ENCODE measurements at regions not wholly inside any gene's neighbourhood (a gene's known extent, or its start where the extent isn't known, plus 50 kb on each side); places are given as distances from the start of the nearest gene placed in this dataset.

DNA sequence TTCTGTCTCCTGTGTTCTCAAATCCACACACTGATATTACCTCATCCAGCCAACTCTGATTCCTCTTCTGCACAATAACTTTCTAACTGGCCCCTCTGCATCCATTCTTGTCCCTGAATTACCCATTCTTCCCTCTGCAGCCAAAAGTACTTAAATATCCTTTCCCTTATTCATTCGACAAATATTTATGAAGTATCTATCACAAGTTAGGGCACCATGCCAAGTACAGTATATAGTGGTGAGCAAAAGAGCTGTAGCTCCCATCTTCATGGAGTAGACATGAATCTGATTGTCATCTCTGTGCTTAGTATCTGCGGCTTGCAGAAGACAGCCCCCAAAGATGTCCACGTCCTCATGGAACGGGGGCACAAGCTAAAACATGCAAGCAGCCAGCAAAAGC, 316.8 kb downstream of the SETD4 start:
- H3K36me3 ChIP-seq (replicated peaks; ENCODE audit: insufficient read depth, low read length), result no peaks in the 10 kb centered on the region
- H3K9me3 ChIP-seq (replicated peaks; ENCODE audit: insufficient read depth, low read length), result no peaks in the 10 kb centered on the region
- no peak overlapping the region for H3K4me3 ChIP-seq (ENCODE audit: low read length)
- H3K4me1 ChIP-seq (ENCODE audit: low read length), result no peaks in the 10 kb centered on the region
- H3K27me3 ChIP-seq (replicated peaks; ENCODE audit: insufficient read depth, low read length), result no peaks in the 10 kb centered on the region
- no peak overlapping the region for H3K9ac ChIP-seq (ENCODE audit: low read length)
- H3K9me2 ChIP-seq (replicated peaks; ENCODE audit: insufficient read depth, low read length), result no peaks in the 10 kb centered on the region
- H2AFZ ChIP-seq (ENCODE audit: low read length), result no peak overlapping the region
- TF ChIP-seq CTCF (IDR thresholded peaks at IDR 0.05; ENCODE audit: low read length) (no peak), EZH2phosphoT487 (IDR thresholded peaks at IDR 0.05; ENCODE audit: low read length) (no peak), EZH2 (optimal IDR thresholded peaks at IDR 0.05; ENCODE audit: low read depth, low read length) (no peak)
- no peaks in the 10 kb centered on the region for H3F3A ChIP-seq (ENCODE audit: insufficient read depth, low read length)
- no peaks in the 10 kb centered on the region for H4K20me1 ChIP-seq (ENCODE audit: insufficient read depth, low read length)
- no peak for DNase-seq
- H3K79me2 ChIP-seq (ENCODE audit: low read length), result no peaks in the 10 kb centered on the region
- no peak overlapping the region for H3K27ac ChIP-seq (ENCODE audit: low read length)
- H3K4me2 ChIP-seq (ENCODE audit: low read depth, low read length), result no peak overlapping the region

DNA sequence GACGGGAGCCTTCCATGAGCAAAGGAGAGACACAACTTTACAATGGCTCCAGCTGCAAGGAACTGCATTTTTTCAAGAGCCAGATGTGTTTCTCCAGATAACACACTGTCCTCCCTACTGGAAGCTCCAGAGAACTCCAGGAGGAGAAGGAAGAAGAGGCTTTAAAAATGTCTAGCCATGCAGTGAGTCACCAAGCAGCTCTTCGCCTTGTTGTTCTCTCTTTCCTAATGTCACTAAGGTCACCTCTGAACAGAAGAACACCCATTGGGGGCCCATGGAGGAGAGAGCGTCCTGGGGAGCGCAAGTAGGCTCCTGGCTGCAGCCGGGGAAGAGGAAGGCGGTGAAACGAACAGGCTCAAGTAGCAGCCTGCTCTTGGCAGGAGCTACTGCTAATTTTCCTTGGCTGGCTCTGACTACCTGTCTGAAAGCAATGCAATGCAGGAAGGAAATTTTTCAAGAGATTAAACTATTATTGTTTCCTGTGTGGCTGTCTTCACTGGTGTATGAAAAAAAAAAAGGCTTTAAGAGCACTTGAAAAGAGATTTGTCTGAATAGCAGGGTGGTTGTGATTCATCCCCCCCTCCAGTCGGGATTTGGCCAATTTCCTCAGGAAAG, 321.9 kb downstream of the SETD4 start:
- Histone ChIP-seq H3F3A (ENCODE audit: insufficient read depth, low read length) (no peaks in the 10 kb centered on the region), H2AFZ (ENCODE audit: low read length) (no peak overlapping the region), H3K9me2 (replicated peaks; ENCODE audit: insufficient read depth, low read length) (no peaks in the 10 kb centered on the region), H3K4me1 (ENCODE audit: low read length) (no peaks in the 10 kb centered on the region), H3K27me3 (replicated peaks; ENCODE audit: insufficient read depth, low read length) (no peaks in the 10 kb centered on the region), H3K36me3 (replicated peaks; ENCODE audit: insufficient read depth, low read length) (no peaks in the 10 kb centered on the region), H3K27ac (ENCODE audit: low read length) (no peak overlapping the region), H3K9me3 (replicated peaks; ENCODE audit: insufficient read depth, low read length) (no peaks in the 10 kb centered on the region), H3K4me2 (ENCODE audit: low read depth, low read length) (no peak overlapping the region), H4K20me1 (ENCODE audit: insufficient read depth, low read length) (no peaks in the 10 kb centered on the region), H3K9ac (ENCODE audit: low read length) (no peak overlapping the region), H3K79me2 (ENCODE audit: low read length) (no peaks in the 10 kb centered on the region), H3K4me3 (ENCODE audit: low read length) (no peak overlapping the region)
- TF ChIP-seq CTCF (IDR thresholded peaks at IDR 0.05; ENCODE audit: low read length) (no peak), EZH2 (optimal IDR thresholded peaks at IDR 0.05; ENCODE audit: low read depth, low read length) (no peak), EZH2phosphoT487 (IDR thresholded peaks at IDR 0.05; ENCODE audit: low read length) (no peak)
- no peak for DNase-seq

- no peak for DNase-seq
- Histone ChIP-seq H3K79me2 (ENCODE audit: low read length) (no peaks in the 10 kb centered on the region), H3K36me3 (replicated peaks; ENCODE audit: insufficient read depth, low read length) (no peaks in the 10 kb centered on the region), H3K9me2 (replicated peaks; ENCODE audit: insufficient read depth, low read length) (no peaks in the 10 kb centered on the region), H3K9ac (ENCODE audit: low read length) (no peak overlapping the region), H4K20me1 (ENCODE audit: insufficient read depth, low read length) (no peaks in the 10 kb centered on the region), H3K9me3 (replicated peaks; ENCODE audit: insufficient read depth, low read length) (no peaks in the 10 kb centered on the region), H3F3A (ENCODE audit: insufficient read depth, low read length) (no peaks in the 10 kb centered on the region), H3K27me3 (replicated peaks; ENCODE audit: insufficient read depth, low read length) (no peaks in the 10 kb centered on the region), H3K27ac (ENCODE audit: low read length) (no peak overlapping the region), H2AFZ (ENCODE audit: low read length) (no peak overlapping the region), H3K4me1 (ENCODE audit: low read length) (no peaks in the 10 kb centered on the region), H3K4me2 (ENCODE audit: low read depth, low read length) (no peak overlapping the region), H3K4me3 (ENCODE audit: low read length) (no peak overlapping the region)
- no peak for TF ChIP-seq EZH2phosphoT487 (IDR thresholded peaks at IDR 0.05; ENCODE audit: low read length)
- TF ChIP-seq EZH2 (optimal IDR thresholded peaks at IDR 0.05; ENCODE audit: low read depth, low read length), result no peak
- no peak for TF ChIP-seq CTCF (IDR thresholded peaks at IDR 0.05; ENCODE audit: low read length)
These were observed 322.4 kb downstream of the SETD4 start for GRCh38 chr21:35737899-35738346.
